Pancreas (tissue), 10 donors: ENCODE measurements at regions not wholly inside any gene's neighbourhood (a gene's known extent, or its start where the extent isn't known, plus 50 kb on each side); places are given as distances from the start of the nearest gene placed in this dataset.

Experiments
- ATAC-seq, 4 donors: fragments of 200-7000 bp; cut with Tn5 transposase; one replicate each; pipeline versions ENCODE4 v1.8.0 to v1.9.1; 2020; ENCODE audit warnings: mild to moderate bottlenecking in 4 of 4, moderate library complexity in 4 of 4
- DNase-seq, 6 donors: peaks; one replicate each; pipeline ENCODE4 v3.0.0-alpha.2; 2020
- FAIRE-seq: peaks from 2 replicates; lab custom pipeline; 2012; peaks lifted over from hg19 to GRCh38; lab: Jason Lieb, UNC
- H3K27ac ChIP-seq, 4 donors: fragments of 200-600 bp; sonication (generic); 1 replicate in 3 of 4; 2 replicates in 1 of 4; pipeline versions ENCODE4 v1.5.0 to v1.8.0; 2020
- H3K27me3 ChIP-seq, 4 donors: fragments of 200-600 bp; one replicate each; pipeline ENCODE4 v1.8.0; 2021
- H3K36me3 ChIP-seq, 3 donors: fragments of 200-600 bp; sonication (generic) in 1 of 3; one replicate each; pipeline versions ENCODE4 v1.5.0 to v1.8.0; 2020 to 2021
- H3K4me1 ChIP-seq, 3 donors: fragments of 200-600 bp; one replicate each; pipeline ENCODE4 v1.8.0; 2021
- H3K4me3 ChIP-seq, 4 donors: fragments of 200-600 bp; sonication (generic) in 2 of 4; one replicate each; pipeline versions ENCODE4 v1.5.0 to v1.8.0; 2020 to 2021
- H3K9me3 ChIP-seq, 4 donors: fragments of 200-600 bp; one replicate each; pipeline ENCODE4 v1.8.0; 2021
- WGBS, 2 donors: extraction: QIAGEN DNeasy Blood & Tissue Kit; methylation state at CpG; one replicate each; pipeline ENCODE4 v1.1.7; 2013; 5-methylcytosine and 5-hydroxymethylcytosine counted together
- intact Hi-C, 3 donors: fragments of 100-400 bp; cut with DNase I; formaldehyde crosslinking; loops; one replicate each; pipeline versions ENCODE4 v1.11.1 to v1.14.2; 2022
- TF ChIP-seq, protein P1 (sequence below), 4 donors: fragments of 200-600 bp; sonication (generic) in 3 of 4; IDR thresholded peaks; one replicate each; pipeline versions ENCODE4 v1.5.0 to v1.8.0; 2021; ENCODE audit warnings: antibody characterized with exemption in 4 of 4
- donor health status: healthy with polysubstance abuse.
- donor health status: DM: no; HTN: no; CAD: no; lungs with moderate emphysema.
- donor health status: DM: no; HTN: no; CAD: no.
- donor health status: control.
- donor health status: control.
- donor health status: Bipolar disorder and iron deficiency.
- donor health status: DM: yes; HTN: yes; CAD: no.
- donor health status: DM: no; HTN: no; CAD: no.
- donor health status: DM: no; HTN: no; CAD: no.
- donor health status: DM: yes; HTN: yes; CAD: no.

- Histone ChIP-seq H3K27ac (no peak overlapping the region), H3K9me3 (no peaks in the 10 kb centered on the region), H3K4me1 (no peaks in the 10 kb centered on the region), H3K36me3 (no peaks in the 10 kb centered on the region), H3K4me3 (no peak overlapping the region), H3K27me3 (no peaks in the 10 kb centered on the region)
- FAIRE-seq = no peak
- no peak for DNase-seq
- ATAC-seq = no peak
- TF ChIP-seq, protein P1, sequence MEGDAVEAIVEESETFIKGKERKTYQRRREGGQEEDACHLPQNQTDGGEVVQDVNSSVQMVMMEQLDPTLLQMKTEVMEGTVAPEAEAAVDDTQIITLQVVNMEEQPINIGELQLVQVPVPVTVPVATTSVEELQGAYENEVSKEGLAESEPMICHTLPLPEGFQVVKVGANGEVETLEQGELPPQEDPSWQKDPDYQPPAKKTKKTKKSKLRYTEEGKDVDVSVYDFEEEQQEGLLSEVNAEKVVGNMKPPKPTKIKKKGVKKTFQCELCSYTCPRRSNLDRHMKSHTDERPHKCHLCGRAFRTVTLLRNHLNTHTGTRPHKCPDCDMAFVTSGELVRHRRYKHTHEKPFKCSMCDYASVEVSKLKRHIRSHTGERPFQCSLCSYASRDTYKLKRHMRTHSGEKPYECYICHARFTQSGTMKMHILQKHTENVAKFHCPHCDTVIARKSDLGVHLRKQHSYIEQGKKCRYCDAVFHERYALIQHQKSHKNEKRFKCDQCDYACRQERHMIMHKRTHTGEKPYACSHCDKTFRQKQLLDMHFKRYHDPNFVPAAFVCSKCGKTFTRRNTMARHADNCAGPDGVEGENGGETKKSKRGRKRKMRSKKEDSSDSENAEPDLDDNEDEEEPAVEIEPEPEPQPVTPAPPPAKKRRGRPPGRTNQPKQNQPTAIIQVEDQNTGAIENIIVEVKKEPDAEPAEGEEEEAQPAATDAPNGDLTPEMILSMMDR (IDR thresholded peaks at IDR 0.05) = no peak
- 37 to 41% methylated on average over 13 of the region's 13 CpGs for WGBS, 2 donors
- intact Hi-C loops = no loop called here
These were observed 695.3 kb downstream of the PTPRU start for GRCh38 chr1:29931477-29932175.

DNA sequence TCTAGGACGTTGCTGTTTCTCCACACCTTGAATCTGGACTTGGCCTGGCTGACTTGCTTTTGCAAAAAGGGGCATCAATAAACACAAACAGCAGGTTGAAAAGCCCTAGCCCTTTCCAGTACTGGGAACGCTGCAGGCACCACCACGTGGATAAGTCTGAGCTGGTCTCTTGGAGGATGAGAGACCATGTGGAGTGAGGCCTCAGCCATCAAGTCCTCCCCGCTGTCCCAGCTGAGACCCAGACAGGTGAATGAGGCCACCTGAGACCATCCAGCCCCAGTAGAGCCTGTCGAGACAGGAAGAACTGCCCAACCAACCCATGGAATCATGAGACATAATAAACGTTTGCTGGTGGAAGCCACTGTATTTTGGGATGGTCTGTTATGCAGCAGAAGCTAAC is 688.7 kb downstream of the PTPRU start:
- Histone ChIP-seq H3K36me3 (no peaks in the 10 kb centered on the region), H3K4me1 (no peaks in the 10 kb centered on the region), H3K27me3 (no peaks in the 10 kb centered on the region), H3K9me3 (no peaks in the 10 kb centered on the region), H3K4me3 (no peak overlapping the region), H3K27ac (no peak overlapping the region)
- no peak for ATAC-seq
- intact Hi-C loops = no loop called here
- no peak for DNase-seq
- TF ChIP-seq, protein P1 (IDR thresholded peaks at IDR 0.05) = no peak
- no peak for FAIRE-seq
- 56 to 73% methylated on average over 6 of the region's 6 CpGs for WGBS, 2 donors

DNA sequence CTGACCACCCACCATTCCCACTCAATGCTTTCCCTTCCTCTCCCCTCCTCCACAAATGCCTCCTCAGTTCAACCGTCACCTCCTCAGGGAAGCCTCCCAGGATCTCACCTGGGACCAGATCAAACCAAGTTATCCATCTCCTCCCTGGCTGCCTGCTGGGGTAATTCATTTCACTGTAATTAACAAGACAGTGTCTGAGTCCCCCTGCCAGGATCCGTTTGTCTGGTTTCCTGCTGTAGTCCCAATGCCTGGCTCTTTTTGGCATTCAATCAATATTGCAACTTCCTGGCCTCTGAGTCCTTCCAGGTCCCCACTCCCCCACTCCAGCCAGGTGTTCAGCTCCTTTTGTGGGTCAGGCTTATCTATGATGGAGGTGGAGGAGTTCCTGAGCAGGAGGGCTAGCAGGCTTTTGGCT is 687.7 kb downstream of the PTPRU start:
- Histone ChIP-seq H3K27me3 (no peaks in the 10 kb centered on the region), H3K36me3 (no peaks in the 10 kb centered on the region), H3K27ac (no peak overlapping the region), H3K4me3 (no peak overlapping the region), H3K9me3 (no peaks in the 10 kb centered on the region), H3K4me1 (no peaks in the 10 kb centered on the region)
- 2 to 7% methylated on average over 2 of the region's 2 CpGs for WGBS, 2 donors
- ATAC-seq = no peak
- FAIRE-seq = no peak
- TF ChIP-seq, protein P1 (IDR thresholded peaks at IDR 0.05) = no peak
- no peak for DNase-seq
- intact Hi-C loops = no loop called here

GRCh38 chr1:29921741-29922140 is 685.4 kb downstream of the PTPRU start:
- Histone ChIP-seq H3K27me3 (no peaks in the 10 kb centered on the region), H3K36me3 (no peaks in the 10 kb centered on the region), H3K4me3 (no peak overlapping the region), H3K27ac (no peak overlapping the region), H3K9me3 (no peaks in the 10 kb centered on the region), H3K4me1 (no peaks in the 10 kb centered on the region)
- FAIRE-seq = no peak
- 85 to 92% methylated on average over 2 of the region's 2 CpGs for WGBS, 2 donors
- intact Hi-C loops = no loop called here
- TF ChIP-seq, protein P1 (IDR thresholded peaks at IDR 0.05) = no peak
- ATAC-seq = no peak
- DNase-seq = no peak

- no peak for FAIRE-seq
- Histone ChIP-seq H3K27me3 (no peaks in the 10 kb centered on the region), H3K9me3 (no peaks in the 10 kb centered on the region), H3K27ac (no peak overlapping the region), H3K36me3 (no peaks in the 10 kb centered on the region), H3K4me3 (no peak overlapping the region), H3K4me1 (no peaks in the 10 kb centered on the region)
- DNase-seq = no peak
- ATAC-seq = no peak
- intact Hi-C loops = no loop called here
- 59 to 63% methylated on average over 11 of the region's 11 CpGs for WGBS, 2 donors
- TF ChIP-seq, protein P1 (IDR thresholded peaks at IDR 0.05) = no peak
These were observed 684.5 kb downstream of the PTPRU start for GRCh38 chr1:29920784-29921183.
